CD14-positive monocyte (primary cell): ENCODE measurements at regions not wholly inside any gene's neighbourhood (a gene's known extent, or its start where the extent isn't known, plus 50 kb on each side); places are given as distances from the start of the nearest gene placed in this dataset.

ENCODE experiments used
- DNase-seq, 3 donors: peaks; one replicate each; pipeline ENCODE4 v3.0.0-alpha.2; 2011 to 2022
- H2AFZ ChIP-seq: 2 replicates; pipeline ENCODE4 v1.6.0; 2012; ENCODE audit warnings: mild to moderate bottlenecking, low read depth, low read length, inconsistent platforms; ENCODE audit not compliant: insufficient read depth, poor library complexity, severe bottlenecking
- H3K27ac ChIP-seq, 2 donors: 1 replicate in 1 of 2; 2 replicates in 1 of 2; pipeline ENCODE4 v1.5.1; 2012 to 2013; ENCODE audit warnings: low read length in 2 of 2, control low read depth in 1 of 2, inconsistent platforms in 1 of 2, low read depth in 1 of 2, mild to moderate bottlenecking in 1 of 2
- H3K27me3 ChIP-seq, 2 donors: one replicate each; pipeline versions ENCODE4 v1.6.0 to v1.6.1; 2011 to 2013; ENCODE audit warnings: low read length in 2 of 2; ENCODE audit not compliant: control insufficient read depth in 2 of 2, insufficient read depth in 2 of 2
- H3K36me3 ChIP-seq, 2 donors: replicated peaks in 1 of 2; 1 replicate in 1 of 2; 2 replicates in 1 of 2; pipeline versions ENCODE4 v1.5.1 to v1.6.1; 2012 to 2013; ENCODE audit warnings: low read length in 2 of 2, control low read depth in 1 of 2, inconsistent platforms in 1 of 2, mild to moderate bottlenecking in 1 of 2; ENCODE audit not compliant: insufficient read depth in 2 of 2, control insufficient read depth in 1 of 2
- H3K4me1 ChIP-seq, 2 donors: 1 replicate in 1 of 2; 2 replicates in 1 of 2; pipeline versions ENCODE4 v1.5.1 to v1.6.1; 2012 to 2013; ENCODE audit warnings: low read length in 2 of 2, control low read depth in 1 of 2, inconsistent platforms in 1 of 2, mild to moderate bottlenecking in 1 of 2, moderate library complexity in 1 of 2; ENCODE audit not compliant: insufficient read depth in 2 of 2, control insufficient read depth in 1 of 2
- H3K4me2 ChIP-seq: replicated peaks from 2 replicates; pipeline ENCODE3; 2012; ENCODE audit warnings: low read length, moderate library complexity, mild to moderate bottlenecking; ENCODE audit not compliant: poor library complexity, severe bottlenecking; ENCODE audit errors: extremely low read depth
- H3K4me3 ChIP-seq, 3 experiments: fragments of 200-600 bp in 1 of 3; sonication (generic) in 1 of 3; replicated peaks in 1 of 3; 1 replicate in 2 of 3; 2 replicates in 1 of 3; pipeline ENCODE4 v1.5.1; 2011 to 2013; ENCODE audit warnings: low read length in 3 of 3, mild to moderate bottlenecking in 3 of 3, control low read depth in 2 of 3, low read depth in 2 of 3, inconsistent platforms in 1 of 3, moderate library complexity in 1 of 3
- H3K79me2 ChIP-seq: 2 replicates; pipeline ENCODE4 v1.6.0; 2012; ENCODE audit warnings: mild to moderate bottlenecking, control low read depth, inconsistent platforms, low read length, moderate library complexity; ENCODE audit not compliant: insufficient read depth
- H3K9ac ChIP-seq: 2 replicates; pipeline ENCODE4 v1.6.0; 2017; ENCODE audit warnings: low read length, mild to moderate bottlenecking; ENCODE audit not compliant: insufficient read depth, poor library complexity, severe bottlenecking
- H3K9me3 ChIP-seq, 2 donors: replicated peaks in 1 of 2; 1 replicate in 1 of 2; 2 replicates in 1 of 2; pipeline versions ENCODE4 v1.5.1 to v1.6.1; 2012 to 2013; ENCODE audit warnings: low read length in 2 of 2, control low read depth in 1 of 2; ENCODE audit not compliant: control insufficient read depth in 1 of 2, insufficient read depth in 1 of 2
- H4K20me1 ChIP-seq: 2 replicates; pipeline ENCODE4 v1.6.0; 2012; ENCODE audit warnings: mild to moderate bottlenecking, low read length, control low read depth, moderate library complexity; ENCODE audit not compliant: insufficient read depth
- H3K27ac Mint-ChIP-seq, 7 donors: one replicate each; pipeline ENCODE4 v1.8.0; 2020; ENCODE audit warnings: mild to moderate bottlenecking in 7 of 7, mixed read lengths in 7 of 7, moderate library complexity in 6 of 7, inconsistent platforms in 2 of 7
- H3K27me3 Mint-ChIP-seq, 3 donors: one replicate each; pipeline ENCODE4 v1.8.0; 2021 to 2022; ENCODE audit warnings: low read depth in 3 of 3, mild to moderate bottlenecking in 3 of 3, mixed read lengths in 3 of 3, moderate library complexity in 3 of 3, inconsistent platforms in 1 of 3
- H3K36me3 Mint-ChIP-seq, 2 donors: one replicate each; pipeline ENCODE4 v1.8.0; 2020; ENCODE audit warnings: mixed read lengths in 2 of 2, inconsistent platforms in 1 of 2, mild to moderate bottlenecking in 1 of 2
- H3K4me1 Mint-ChIP-seq: one replicate; pipeline ENCODE4 v1.8.0; 2020; ENCODE audit warnings: mild to moderate bottlenecking, mixed read lengths
- H3K4me3 Mint-ChIP-seq, 2 donors: one replicate each; pipeline ENCODE4 v1.8.0; 2020; ENCODE audit warnings: mild to moderate bottlenecking in 2 of 2, mixed read lengths in 2 of 2, moderate library complexity in 1 of 2
- H3K9me3 Mint-ChIP-seq, 7 donors: one replicate each; pipeline ENCODE4 v1.8.0; 2020 to 2022; ENCODE audit warnings: mixed read lengths in 7 of 7, mild to moderate bottlenecking in 6 of 7, moderate library complexity in 6 of 7, inconsistent platforms in 2 of 7
- WGBS: methylation state at CpG from one replicate; pipeline ENCODE4 v1.1.5; 2013; ENCODE audit warnings: missing lambda C conversion rate; ENCODE audit not compliant: insufficient coverage; 5-methylcytosine and 5-hydroxymethylcytosine counted together
- intact Hi-C, 2 donors: fragments of 100-400 bp; cut with micrococcal nuclease; formaldehyde crosslinking; loops; one replicate each; pipeline versions ENCODE4 v1.15.0 to v1.15.1; 2023
- TF ChIP-seq, protein P1 (sequence below): fragments of 200-600 bp; IDR thresholded peaks from one replicate; pipeline ENCODE4 v1.8.0; 2022; ENCODE audit warnings: antibody characterized with exemption, mild to moderate bottlenecking

DNA sequence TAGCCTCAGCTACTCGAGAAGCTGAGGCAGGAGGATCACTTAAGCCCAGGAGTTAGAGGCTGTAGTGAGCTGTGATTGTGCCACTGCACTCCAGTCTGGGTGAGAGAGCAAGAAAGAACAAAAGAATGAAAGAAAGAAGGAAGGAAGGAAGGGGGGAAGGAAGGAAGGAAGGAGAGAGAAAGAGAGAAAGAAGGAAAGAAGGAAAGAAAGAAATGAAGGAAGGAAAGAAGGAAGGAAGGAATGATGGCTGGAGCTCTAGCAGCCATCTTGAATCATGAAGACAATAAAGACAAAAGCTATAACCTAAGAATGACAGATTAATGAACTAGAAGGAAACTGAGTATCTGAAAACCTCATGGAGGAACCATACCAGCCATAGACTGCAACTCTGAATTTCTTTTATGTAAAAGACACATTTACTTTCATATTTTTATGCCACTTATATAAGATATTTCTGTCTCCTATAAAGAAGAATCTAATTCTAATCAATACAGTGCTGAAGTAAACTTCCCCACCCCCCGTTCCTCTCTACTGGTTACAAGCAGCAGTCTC is 522.3 kb upstream of the JARID2 start:
- Histone ChIP-seq H3K9me3 (no peaks in the 10 kb centered on the region), H3K9ac (no peak overlapping the region), H3K27ac (peak overlapping the region in 1 of 2 donors; percentile 99), H3K27me3 (no peaks in the 10 kb centered on the region), H3K4me2 (no peak overlapping the region), H3K4me1 (peaks cover 78 to 79% of the 10 kb centered on the region in 2 donors), H4K20me1 (no peaks in the 10 kb centered on the region), H2AFZ (no peak overlapping the region), H3K79me2 (no peaks in the 10 kb centered on the region), H3K4me3 (no peak overlapping the region), H3K36me3 (no peaks in the 10 kb centered on the region)
- TF ChIP-seq, protein P1, sequence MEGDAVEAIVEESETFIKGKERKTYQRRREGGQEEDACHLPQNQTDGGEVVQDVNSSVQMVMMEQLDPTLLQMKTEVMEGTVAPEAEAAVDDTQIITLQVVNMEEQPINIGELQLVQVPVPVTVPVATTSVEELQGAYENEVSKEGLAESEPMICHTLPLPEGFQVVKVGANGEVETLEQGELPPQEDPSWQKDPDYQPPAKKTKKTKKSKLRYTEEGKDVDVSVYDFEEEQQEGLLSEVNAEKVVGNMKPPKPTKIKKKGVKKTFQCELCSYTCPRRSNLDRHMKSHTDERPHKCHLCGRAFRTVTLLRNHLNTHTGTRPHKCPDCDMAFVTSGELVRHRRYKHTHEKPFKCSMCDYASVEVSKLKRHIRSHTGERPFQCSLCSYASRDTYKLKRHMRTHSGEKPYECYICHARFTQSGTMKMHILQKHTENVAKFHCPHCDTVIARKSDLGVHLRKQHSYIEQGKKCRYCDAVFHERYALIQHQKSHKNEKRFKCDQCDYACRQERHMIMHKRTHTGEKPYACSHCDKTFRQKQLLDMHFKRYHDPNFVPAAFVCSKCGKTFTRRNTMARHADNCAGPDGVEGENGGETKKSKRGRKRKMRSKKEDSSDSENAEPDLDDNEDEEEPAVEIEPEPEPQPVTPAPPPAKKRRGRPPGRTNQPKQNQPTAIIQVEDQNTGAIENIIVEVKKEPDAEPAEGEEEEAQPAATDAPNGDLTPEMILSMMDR: no peak
- peaks cover 0 to 7% (median 2%) of the 10 kb centered on the region in 7 donors for H3K9me3 Mint-ChIP-seq
- no peak for DNase-seq
- H3K36me3 Mint-ChIP-seq: peaks cover 2 to 3% of the 10 kb centered on the region in 2 donors
- 92% methylated on average over 2 of the region's 2 CpGs for WGBS
- intact Hi-C loops: no loop called here
- no peak overlapping the region for H3K4me3 Mint-ChIP-seq
- H3K27me3 Mint-ChIP-seq: no peaks in the 10 kb centered on the region
- peak overlapping the region; percentile 66 to 100 (median 81) for H3K27ac Mint-ChIP-seq
- H3K4me1 Mint-ChIP-seq: peaks cover 76% of the 10 kb centered on the region

DNA sequence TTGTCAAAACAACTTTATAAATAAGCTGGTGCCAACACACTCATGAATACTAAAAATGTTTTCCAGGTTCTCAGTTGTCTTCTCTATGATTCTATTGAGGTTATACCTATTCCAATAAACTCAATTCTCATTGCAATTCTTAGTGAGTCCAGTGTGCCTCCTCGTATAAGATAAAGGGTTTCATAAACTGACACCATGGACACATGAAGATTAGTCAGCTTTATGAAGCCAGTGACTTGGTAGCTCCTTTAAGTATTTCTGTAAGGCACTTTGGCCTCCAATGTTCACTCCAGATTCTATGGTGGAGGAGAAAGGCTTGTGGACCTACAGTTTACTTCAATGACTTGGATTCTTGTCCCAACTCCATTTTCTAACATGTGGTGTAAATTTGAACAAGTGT is 521.3 kb upstream of the JARID2 start:
- H3K9me3 Mint-ChIP-seq: peaks cover 0 to 7% (median 2%) of the 10 kb centered on the region in 7 donors
- Histone ChIP-seq H3K27me3 (no peaks in the 10 kb centered on the region), H4K20me1 (no peaks in the 10 kb centered on the region), H3K9me3 (no peaks in the 10 kb centered on the region), H3K27ac (peak overlapping the region in 1 of 2 donors; percentile 25), H2AFZ (no peak overlapping the region), H3K79me2 (no peaks in the 10 kb centered on the region), H3K4me1 (peaks cover 79 to 80% of the 10 kb centered on the region in 2 donors), H3K4me3 (no peak overlapping the region), H3K36me3 (no peaks in the 10 kb centered on the region), H3K4me2 (no peak overlapping the region), H3K9ac (no peak overlapping the region)
- H3K36me3 Mint-ChIP-seq: peaks cover 2 to 10% of the 10 kb centered on the region in 2 donors
- intact Hi-C loops: no loop called here
- H3K4me1 Mint-ChIP-seq: peaks cover 80% of the 10 kb centered on the region
- H3K27me3 Mint-ChIP-seq: no peaks in the 10 kb centered on the region
- WGBS: no CpG with 5 or more reads among the region's 1 CpG
- peak overlapping the region in 3 of 7 donors; percentile 51 to 100 (median 85) for H3K27ac Mint-ChIP-seq
- TF ChIP-seq, protein P1: no peak
- H3K4me3 Mint-ChIP-seq: no peak overlapping the region
- DNase-seq: no peak
